ENCODE measurements at regions not wholly inside any gene's neighbourhood (a gene's known extent, or its start where the extent isn't known, plus 50 kb on each side); places are given as distances from the start of the nearest gene placed in this dataset.

DNA sequence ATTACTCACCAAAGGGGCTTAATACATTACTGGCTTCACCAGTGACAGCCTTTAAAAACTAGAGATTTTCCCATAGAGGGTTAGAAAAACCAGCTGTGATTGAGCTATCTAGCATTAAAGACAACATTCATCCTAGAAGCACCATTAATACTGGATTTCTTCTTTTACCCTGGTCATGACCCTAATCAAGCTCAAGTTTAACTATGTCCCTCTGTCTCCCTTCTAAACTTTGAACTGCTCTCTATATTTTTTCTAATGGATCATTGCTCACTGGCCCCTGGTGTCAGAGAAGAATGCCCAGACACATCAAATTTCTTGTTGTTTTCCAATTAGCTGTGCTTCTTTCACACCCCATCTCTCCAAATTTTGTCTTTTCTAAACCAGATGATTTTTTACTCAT is 1101.3 kb downstream of the XPNPEP1 start (continued):
- TF ChIP-seq ZNF664 (tag by site-specific recombination; IDR thresholded peaks at IDR 0.05) (no peak), EGR2 (tag by site-specific recombination; IDR thresholded peaks at IDR 0.05; ENCODE audit: low read depth) (no peak), ZNF174 (tag by site-specific recombination; IDR thresholded peaks at IDR 0.05) (no peak), ZNF747 (tag by site-specific recombination; IDR thresholded peaks at IDR 0.05) (no peak)

- no peaks in the 10 kb centered on the region for H3K4me1 ChIP-seq (ENCODE audit: control insufficient read depth, insufficient read depth, low read length)
- ChIA-PET CTCF (interaction anchor here (0.6 kb wide), 1 partner anchor 523 kb away, joined by 3 read pairs; no protein-coding TSS in a partner anchor), POLR2A (no interaction called here)
- no peak for TF ChIP-seq ZNF510 (tag by site-specific recombination; IDR thresholded peaks at IDR 0.05; ENCODE audit: insufficient replicate concordance)
- TF ChIP-seq ZFHX2 (tag by site-specific recombination; conservative IDR thresholded peaks at IDR 0.05): no peak
- no peak for TF ChIP-seq SP7 (tag by site-specific recombination; IDR thresholded peaks at IDR 0.05)
- TF ChIP-seq ZNF394 (tag by site-specific recombination; IDR thresholded peaks at IDR 0.05; ENCODE audit: borderline replicate concordance): no peak
- TF ChIP-seq ZNF391 (tag by site-specific recombination; IDR thresholded peaks at IDR 0.05; ENCODE audit: borderline replicate concordance, low read depth): no peak
- no peak for TF ChIP-seq ZNF660 (tag by site-specific recombination; IDR thresholded peaks at IDR 0.05)
- TF ChIP-seq ZNF670 (tag by site-specific recombination; IDR thresholded peaks at IDR 0.05; ENCODE audit: low read depth): no peak
- TF ChIP-seq ZNF24 (tag by site-specific recombination; IDR thresholded peaks at IDR 0.05): no peak
- H3K4me3 ChIP-seq (ENCODE audit: low read depth, low read length): no peak overlapping the region
- H3K36me3 ChIP-seq (ENCODE audit: control insufficient read depth in 2 of 2, insufficient read depth in 1 of 2, low read length in 2 of 2): no peaks in the 10 kb centered on the region
- no peak overlapping the region for H3K27ac ChIP-seq (ENCODE audit: extremely low read depth, low read depth, low read length)
- no peaks in the 10 kb centered on the region for H3K9me3 ChIP-seq (ENCODE audit: control insufficient read depth, insufficient read depth, low read depth, low read length)
Measured at GRCh38 chr10:108819302-108819701, 1104.0 kb downstream of the XPNPEP1 start.

DNA sequence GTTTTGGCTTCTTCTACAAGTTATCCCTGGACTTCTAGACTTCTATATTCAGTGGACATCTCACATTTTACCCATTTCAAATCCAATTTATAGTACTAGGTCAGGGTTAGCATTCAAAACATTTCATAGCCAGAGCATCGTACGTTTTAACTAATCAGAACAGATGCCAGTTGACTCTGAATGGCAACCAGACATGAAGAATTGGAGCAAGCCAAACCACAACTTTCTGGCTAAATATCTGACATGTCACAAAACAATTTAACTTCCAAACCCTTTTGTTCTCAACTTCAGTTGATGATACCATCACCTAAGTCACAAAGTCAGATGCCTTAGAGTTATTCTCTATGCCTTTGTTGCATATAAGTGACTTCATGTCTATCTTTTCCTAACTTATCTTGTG is 1105.7 kb downstream of the XPNPEP1 start:
- H3K27ac ChIP-seq (ENCODE audit: extremely low read depth, low read depth, low read length): no peak overlapping the region
- H3K36me3 ChIP-seq (ENCODE audit: control insufficient read depth in 2 of 2, insufficient read depth in 1 of 2, low read length in 2 of 2): no peaks in the 10 kb centered on the region
- H3K4me3 ChIP-seq (ENCODE audit: low read depth, low read length): no peak overlapping the region
- ChIA-PET POLR2A (no interaction called here), CTCF (interaction anchor here (0.7 to 0.9 kb wide), 2 partner anchors 16 to 190 kb away, joined by 3 read pairs; no protein-coding TSS in a partner anchor)
- TF ChIP-seq ZNF510 (tag by site-specific recombination; IDR thresholded peaks at IDR 0.05; ENCODE audit: insufficient replicate concordance) (no peak), SCRT2 (tag by site-specific recombination; IDR thresholded peaks at IDR 0.05) (no peak), ZSCAN23 (tag by site-specific recombination; IDR thresholded peaks at IDR 0.05) (no peak), ZNF394 (tag by site-specific recombination; IDR thresholded peaks at IDR 0.05; ENCODE audit: borderline replicate concordance) (no peak), ZNF302 (tag by site-specific recombination; IDR thresholded peaks at IDR 0.05; ENCODE audit: low read depth) (no peak), MZF1 (tag by site-specific recombination; IDR thresholded peaks at IDR 0.05; ENCODE audit: borderline replicate concordance) (no peak), ZFP37 (tag by site-specific recombination; IDR thresholded peaks at IDR 0.05) (no peak), ZNF600 (tag by site-specific recombination; IDR thresholded peaks at IDR 0.05) (no peak)
- TF ChIP-seq, protein P1, sequence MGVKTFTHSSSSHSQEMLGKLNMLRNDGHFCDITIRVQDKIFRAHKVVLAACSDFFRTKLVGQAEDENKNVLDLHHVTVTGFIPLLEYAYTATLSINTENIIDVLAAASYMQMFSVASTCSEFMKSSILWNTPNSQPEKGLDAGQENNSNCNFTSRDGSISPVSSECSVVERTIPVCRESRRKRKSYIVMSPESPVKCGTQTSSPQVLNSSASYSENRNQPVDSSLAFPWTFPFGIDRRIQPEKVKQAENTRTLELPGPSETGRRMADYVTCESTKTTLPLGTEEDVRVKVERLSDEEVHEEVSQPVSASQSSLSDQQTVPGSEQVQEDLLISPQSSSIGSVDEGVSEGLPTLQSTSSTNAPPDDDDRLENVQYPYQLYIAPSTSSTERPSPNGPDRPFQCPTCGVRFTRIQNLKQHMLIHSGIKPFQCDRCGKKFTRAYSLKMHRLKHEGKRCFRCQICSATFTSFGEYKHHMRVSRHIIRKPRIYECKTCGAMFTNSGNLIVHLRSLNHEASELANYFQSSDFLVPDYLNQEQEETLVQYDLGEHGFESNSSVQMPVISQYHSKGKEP (tag by site-specific recombination; IDR thresholded peaks at IDR 0.05): no peak
- no peaks in the 10 kb centered on the region for H3K4me1 ChIP-seq (ENCODE audit: control insufficient read depth, insufficient read depth, low read length)
- H3K9me3 ChIP-seq (ENCODE audit: control insufficient read depth, insufficient read depth, low read depth, low read length): no peaks in the 10 kb centered on the region

- H3K4me3 ChIP-seq (ENCODE audit: low read depth, low read length): no peak overlapping the region
- TF ChIP-seq MYNN (tag by site-specific recombination; IDR thresholded peaks at IDR 0.05; ENCODE audit: borderline replicate concordance) (no peak), ZNF837 (tag by site-specific recombination; IDR thresholded peaks at IDR 0.05) (no peak), ZNF76 (tag by site-specific recombination; IDR thresholded peaks at IDR 0.05; ENCODE audit: borderline replicate concordance, low read depth) (no peak), ZNF221 (tag by site-specific recombination; IDR thresholded peaks at IDR 0.05; ENCODE audit: borderline replicate concordance) (no peak), ZNF274 (IDR thresholded peaks at IDR 0.05; ENCODE audit: low read length) (no peak), ZNF274 (tag by site-specific recombination; IDR thresholded peaks at IDR 0.05; ENCODE audit: borderline replicate concordance) (no peak), ZBTB10 (tag by site-specific recombination; IDR thresholded peaks at IDR 0.05) (no peak), ZNF510 (tag by site-specific recombination; IDR thresholded peaks at IDR 0.05; ENCODE audit: insufficient replicate concordance) (no peak), ZNF23 (tag by site-specific recombination; IDR thresholded peaks at IDR 0.05; ENCODE audit: borderline replicate concordance) (no peak), ZNF529 (tag by site-specific recombination; IDR thresholded peaks at IDR 0.05; ENCODE audit: insufficient replicate concordance) (no peak)
- no peaks in the 10 kb centered on the region for H3K9me3 ChIP-seq (ENCODE audit: control insufficient read depth, insufficient read depth, low read depth, low read length)
- POLR2A ChIA-PET: no interaction called here
- H3K27ac ChIP-seq (ENCODE audit: extremely low read depth, low read depth, low read length): no peak overlapping the region
- H3K4me1 ChIP-seq (ENCODE audit: control insufficient read depth, insufficient read depth, low read length): no peaks in the 10 kb centered on the region
- no peaks in the 10 kb centered on the region for H3K36me3 ChIP-seq (ENCODE audit: control insufficient read depth in 2 of 2, insufficient read depth in 1 of 2, low read length in 2 of 2)
- CTCF ChIA-PET: no interaction called here
Measured at GRCh38 chr10:108817135-108817534, 1106.2 kb downstream of the XPNPEP1 start.
